GM21529 (cell line): ENCODE measurements at regions not wholly inside any gene's neighbourhood (a gene's known extent, or its start where the extent isn't known, plus 50 kb on each side); places are given as distances from the start of the nearest gene placed in this dataset.
"Not testable (repeated sequence)": the region's sequence is repeated elsewhere in the genome, so short reads cannot be mapped to it uniquely, and the experiment has no call there.

Source experiments
- ATAC-seq: cut with Tn5 transposase; IDR thresholded peaks from one replicate; pipeline ENCODE4 v1.9.1; 2021; ENCODE audit not compliant: unreplicated experiment

DNA sequence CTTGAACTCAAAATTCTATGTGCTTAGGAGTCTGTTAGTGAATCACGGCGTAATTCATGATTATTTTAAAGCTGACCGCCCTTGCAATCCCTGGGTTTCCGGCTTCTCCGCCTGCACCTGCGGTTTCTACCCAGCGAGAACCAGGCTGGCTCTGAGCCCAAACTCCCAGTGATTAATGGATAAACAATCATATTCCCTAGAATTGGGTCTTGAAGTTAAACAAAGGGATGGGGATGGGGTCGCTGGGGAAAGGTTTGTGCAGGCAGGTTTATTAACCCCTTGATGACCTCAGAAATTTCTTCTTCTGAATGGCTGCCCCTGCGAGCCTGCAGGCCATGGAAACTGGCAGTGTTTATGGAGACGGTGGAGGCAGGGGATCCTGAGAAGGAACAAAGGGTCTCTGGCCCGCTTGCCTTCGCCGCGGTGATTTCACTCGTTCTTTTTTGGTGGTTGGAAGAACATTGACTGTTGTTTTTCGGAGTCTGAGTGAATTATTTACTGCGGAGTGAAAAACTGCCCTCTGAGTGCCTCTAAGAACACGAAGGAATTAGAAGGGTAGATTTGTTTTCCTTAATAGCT is 1000.3 kb downstream of the BRD1 start:
- ATAC-seq = no peak

DNA sequence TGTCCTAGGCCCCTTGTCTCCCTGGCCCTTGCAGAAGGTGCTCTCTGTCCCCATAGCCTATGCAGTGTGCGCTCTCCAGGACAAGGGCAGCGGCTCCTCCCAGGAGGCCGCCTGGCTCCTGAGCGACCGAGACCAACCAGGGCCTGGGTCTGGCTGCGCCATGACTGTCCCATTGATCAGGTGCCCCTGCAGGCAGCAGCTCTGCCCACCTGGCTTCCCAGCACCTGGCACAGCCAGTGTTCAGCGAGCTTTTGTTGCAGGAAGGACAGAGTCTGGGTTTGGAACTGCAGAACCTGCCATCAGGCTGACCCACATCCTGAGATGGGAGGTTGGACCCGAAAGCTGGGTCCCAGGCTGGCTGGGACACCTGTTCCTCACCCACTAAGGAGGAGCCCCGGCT is 1001.1 kb downstream of the BRD1 start:
- no peak for ATAC-seq

DNA sequence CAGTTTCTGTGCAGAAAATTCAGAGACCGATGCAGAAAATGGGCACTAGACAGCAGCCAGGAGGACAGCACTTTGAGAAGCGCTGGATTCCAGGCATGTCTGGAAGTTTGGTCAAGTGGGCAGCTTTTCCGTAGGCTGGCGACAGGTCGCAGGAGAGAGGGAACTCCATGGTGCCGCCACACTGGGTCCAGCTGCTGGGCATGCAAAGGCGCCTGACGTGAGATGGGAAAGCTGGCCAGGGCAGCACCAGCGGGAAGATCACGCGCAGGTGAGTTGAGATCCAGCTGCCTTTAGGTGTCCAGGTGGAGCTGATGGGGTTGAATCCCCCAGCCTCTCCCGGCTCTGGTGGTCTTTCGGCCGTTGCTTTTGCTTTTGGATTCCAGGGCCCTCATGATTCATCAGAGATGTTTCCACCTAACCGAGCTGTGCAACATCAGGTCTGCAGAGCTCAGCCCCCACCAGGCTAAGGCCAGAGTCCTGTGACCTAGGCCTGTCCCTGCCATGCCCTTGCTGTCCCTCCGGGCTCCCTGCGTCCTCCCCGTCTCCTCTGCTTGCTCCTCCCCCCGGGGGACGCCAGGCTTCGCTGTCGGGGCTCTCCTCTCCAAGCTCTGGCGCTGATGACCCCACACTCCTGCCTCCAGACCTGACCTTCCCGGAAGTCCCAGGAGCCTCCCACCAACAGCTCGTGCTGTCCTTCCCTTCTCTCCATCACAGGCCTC is 1001.7 kb downstream of the BRD1 start:
- no peak for ATAC-seq

DNA sequence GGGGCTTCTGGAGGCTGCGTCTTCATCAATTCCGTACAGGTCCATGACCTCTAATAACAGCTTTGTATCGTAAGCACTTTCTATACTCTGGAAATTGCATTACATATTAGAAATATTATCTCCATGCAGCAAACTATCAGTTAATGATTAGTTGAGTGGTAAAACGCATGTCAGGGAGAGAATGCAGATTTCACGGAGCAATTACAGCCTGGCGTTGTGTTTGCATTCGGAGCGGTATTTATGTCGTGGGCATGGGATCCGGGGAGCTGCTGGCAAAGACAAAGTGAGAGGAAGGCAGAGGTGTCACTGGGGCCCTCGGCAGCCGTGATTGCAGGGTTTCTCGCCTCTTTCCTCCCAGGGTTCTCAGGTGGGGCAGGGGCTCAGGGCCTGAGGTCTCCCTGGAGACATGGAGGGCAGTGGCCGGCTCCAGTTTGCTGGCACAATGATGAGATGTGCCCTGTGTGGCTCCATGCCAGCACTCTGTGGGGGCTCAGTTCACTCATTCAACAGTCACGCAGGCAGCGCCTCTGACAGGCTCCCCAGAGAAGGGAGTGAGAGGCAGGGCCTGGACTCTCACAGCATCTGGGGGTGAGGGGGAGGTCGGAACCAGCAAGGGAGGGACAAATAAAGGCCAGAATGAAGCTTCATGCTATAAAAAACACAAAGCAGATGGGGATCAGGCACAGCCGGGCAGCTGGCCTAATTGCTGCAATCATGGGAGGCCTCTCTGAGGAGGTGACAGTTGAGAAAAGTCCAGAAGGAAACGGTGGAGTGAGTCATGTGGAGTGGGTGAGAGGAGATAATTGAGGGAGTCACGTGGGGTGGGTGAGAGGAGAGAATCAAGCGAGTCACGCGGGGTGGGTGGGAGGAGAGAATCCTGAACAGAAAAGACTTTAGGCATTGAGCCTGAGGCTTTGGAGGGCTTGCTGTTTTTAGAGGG is 1002.7 kb downstream of the BRD1 start:
- ATAC-seq = no peak

DNA sequence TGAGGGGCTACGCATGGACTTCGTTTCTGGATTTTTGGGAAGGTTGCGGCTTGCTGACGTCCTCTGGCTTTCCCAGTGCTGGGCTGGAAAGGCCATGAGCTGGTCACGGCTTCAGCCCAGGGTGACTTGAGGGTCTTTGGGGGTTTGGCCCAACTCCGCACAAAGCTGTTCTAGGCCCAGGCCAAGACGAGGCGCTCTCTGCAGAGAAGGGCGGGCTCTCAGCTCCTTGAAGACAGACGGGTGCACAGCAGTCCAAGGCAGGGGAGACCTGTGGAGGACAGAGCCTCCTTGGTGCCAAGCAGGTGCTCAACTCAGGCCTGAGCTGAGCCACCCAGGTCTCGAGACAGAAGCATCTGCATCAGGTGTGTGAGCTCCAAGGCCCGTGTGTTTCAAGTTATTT is 1003.7 kb downstream of the BRD1 start:
- ATAC-seq = no peak

DNA sequence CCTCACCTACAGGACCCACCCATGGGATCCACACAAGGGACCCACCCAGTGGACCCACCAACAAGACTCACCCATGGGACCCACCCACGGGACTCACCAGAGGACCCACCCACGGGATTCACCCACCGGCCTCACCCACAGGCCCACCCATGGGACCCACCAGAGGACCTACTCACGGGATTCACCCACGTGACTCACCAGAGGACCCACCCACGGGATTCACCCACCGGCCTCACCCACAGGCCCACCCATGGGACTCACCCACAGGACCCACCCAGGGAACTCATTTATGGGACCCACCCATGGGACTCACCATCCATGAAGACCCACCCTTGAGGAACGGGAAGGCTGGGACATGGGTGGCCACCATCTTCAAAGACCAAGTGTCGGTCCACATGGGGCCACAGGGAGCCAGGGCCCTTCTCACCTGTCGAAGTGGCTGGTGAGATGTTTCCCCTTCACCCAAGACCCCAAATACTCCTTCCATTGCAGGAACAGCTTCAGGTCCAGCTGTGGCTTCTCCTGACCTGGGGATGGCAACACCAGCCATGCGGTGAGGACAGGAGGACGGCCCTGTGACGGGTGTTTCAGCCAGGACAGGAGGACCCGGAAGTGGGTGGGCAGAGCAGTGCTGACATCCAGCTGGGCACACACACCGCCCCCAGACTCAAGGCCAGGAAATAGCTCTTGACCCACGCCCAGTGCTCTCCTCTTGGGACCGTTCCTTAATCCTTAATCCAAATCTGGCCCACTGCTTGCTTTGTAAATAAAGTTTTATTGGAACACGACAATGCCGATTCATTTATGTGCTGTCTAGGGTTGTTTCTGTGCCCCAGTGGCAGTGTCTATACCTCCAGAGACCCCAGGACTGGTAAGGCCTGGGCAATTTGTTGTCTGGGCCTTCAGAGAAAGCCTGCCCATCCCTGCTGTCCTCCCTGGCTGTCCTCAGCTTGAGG is 1005.1 kb downstream of the BRD1 start:
- no peak for ATAC-seq

DNA sequence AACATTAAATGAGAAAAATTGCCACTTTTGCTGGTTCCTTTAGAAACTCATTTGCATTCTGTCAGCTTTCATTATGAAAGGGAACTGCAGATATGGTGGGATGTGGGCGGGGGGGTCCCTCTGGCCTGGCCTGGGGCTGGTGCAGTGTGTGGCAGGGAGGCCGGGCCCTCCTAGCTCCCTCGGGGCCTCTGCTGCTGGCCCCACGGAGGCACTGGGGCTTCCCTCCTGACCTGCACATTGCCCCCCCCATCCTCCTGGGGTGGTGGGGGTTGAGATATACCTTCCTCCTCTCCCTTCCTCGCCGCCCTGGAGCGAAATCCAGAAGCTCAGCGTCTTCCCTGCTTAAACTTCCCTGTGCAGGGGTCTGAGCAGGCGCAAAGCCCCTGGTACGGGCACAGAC is 1005.9 kb downstream of the BRD1 start:
- no peak for ATAC-seq

DNA sequence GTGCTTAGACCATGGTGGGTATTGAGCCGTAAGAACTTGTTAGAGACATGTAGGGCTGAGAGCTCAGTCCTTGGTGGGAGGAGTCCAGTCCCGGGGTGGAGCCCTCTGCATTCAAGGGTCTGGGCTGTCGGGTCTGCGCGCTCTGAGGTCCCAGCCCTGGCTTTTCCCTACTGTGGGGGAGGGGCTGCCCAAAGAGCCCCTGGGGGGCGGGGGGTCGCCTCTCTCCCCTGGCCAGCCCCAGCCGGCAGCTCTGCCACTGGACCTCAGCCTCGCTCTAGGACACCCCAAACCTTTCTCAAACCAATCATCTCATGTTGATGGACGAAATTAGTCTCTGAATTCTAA is 1006.4 kb downstream of the BRD1 start:
- ATAC-seq = no peak

DNA sequence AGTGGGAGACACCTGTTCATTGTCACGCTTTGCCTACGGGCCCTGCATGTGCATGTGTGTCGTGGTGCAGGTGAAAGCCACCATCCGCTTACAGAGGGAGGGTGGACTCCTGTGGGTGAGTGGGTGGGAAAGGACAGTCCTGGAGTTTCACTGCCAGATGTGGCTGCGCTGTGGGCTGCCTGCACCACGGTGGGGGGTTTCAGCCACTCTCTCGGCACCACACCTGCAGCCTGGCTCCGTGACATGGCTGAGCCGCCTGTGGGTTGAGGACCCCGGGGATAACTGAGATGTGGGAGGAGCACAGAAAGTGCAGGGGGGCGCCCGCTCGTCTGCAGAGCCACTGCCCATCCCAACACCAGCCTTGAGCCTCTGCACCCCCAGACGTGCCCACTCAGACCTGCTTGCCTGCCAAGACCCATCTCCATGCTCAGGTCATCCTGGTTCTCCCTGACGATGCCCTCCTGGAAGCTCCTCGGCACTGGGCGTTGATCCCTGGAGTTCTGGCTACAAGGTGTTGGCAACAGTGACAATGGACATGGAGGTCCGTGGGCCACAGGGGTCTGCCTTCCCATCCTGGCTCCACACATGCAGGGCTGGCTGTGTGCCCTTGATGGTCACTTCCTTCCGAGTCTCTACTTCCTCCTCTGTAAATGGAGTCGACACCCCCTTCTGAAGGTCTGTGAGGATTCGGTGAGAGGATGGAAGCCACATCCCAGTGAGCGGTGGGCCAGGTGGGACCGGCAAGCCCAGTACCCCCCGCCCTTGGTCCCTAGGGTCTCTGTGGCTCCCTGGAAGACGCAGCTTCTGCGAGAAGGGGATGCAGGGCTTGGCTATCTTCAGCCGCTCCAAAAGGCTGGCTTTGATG is 1007.0 kb downstream of the BRD1 start:
- no peak for ATAC-seq

DNA sequence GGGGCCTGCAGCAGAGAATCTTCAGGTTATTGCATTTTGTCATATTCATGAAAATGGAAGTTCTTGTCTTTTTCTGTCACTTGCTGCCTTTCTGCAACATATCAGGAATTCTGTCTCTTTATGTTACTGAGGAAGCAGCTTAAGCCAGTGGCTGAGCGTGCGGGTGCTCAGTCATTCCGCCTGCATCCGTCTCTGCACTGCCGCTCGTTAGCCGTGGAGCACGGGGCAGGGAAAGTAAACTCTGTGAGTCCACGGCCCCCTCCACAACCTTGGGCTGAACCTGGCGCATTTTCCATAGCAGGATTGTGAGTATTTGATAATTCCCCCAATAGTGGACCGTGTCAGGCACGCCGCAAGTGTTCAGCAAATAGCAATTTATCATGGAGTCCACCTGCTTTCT is 1007.7 kb downstream of the BRD1 start:
- no peak for ATAC-seq

DNA sequence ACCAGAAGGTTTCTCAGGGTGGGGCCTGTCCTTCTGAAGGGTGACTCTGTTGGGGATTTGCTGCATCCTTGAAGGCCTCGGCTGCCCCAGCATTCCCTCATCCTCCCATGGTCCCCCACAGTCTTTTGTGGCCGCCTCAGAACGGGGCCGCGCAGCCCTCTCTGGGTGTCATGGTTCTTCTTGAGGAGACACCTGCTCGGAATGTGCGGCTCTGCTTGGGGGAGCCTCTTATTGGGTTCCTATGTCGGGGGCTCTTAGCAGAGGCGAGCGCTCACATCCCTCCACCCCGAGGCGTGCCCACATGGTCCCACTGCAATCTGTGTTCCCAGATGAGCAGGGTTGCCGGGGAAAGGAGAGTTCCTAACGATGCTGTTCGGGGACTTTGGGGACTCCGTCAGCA is 1008.4 kb downstream of the BRD1 start:
- no peak for ATAC-seq

DNA sequence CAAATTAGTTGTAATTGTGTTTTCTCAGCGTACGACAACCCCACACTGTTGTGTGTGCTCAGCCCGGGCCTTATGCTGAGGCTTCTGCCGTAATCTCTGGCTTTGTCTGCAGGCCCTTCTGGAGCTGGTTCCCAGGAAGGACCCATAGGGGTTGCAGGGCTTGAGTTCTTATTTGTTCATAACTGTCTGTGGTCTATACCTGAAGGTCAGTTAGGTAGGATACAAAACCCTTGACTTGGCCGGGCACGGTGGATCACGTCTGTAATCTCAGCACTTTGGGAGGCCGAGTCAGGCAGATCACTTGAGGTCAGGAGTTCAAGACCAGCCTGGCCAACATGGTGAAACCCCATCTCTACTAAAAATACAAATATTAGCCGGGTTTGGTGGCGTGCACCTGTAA is 1010.2 kb downstream of the BRD1 start:
- ATAC-seq = not testable (repeated sequence)

DNA sequence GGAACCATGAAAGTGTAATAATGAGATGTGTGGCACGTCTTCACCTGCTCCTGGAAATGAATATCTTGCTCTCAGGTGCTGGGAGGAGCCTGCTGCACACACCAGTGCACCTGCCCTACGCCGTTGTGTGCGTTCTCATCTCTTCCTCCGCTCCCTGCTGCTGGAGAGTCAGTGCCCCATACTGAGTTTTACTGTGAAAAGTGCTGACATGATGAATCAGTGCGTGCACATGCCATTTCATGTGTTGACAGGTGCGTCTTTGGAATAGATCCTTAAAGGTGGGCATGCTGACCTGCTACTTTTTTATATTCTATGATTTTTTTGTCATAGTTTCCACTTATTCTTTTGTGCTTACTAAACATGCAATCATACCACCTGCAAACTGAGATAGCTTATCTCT is 1015.8 kb downstream of the BRD1 start:
- no peak for ATAC-seq

DNA sequence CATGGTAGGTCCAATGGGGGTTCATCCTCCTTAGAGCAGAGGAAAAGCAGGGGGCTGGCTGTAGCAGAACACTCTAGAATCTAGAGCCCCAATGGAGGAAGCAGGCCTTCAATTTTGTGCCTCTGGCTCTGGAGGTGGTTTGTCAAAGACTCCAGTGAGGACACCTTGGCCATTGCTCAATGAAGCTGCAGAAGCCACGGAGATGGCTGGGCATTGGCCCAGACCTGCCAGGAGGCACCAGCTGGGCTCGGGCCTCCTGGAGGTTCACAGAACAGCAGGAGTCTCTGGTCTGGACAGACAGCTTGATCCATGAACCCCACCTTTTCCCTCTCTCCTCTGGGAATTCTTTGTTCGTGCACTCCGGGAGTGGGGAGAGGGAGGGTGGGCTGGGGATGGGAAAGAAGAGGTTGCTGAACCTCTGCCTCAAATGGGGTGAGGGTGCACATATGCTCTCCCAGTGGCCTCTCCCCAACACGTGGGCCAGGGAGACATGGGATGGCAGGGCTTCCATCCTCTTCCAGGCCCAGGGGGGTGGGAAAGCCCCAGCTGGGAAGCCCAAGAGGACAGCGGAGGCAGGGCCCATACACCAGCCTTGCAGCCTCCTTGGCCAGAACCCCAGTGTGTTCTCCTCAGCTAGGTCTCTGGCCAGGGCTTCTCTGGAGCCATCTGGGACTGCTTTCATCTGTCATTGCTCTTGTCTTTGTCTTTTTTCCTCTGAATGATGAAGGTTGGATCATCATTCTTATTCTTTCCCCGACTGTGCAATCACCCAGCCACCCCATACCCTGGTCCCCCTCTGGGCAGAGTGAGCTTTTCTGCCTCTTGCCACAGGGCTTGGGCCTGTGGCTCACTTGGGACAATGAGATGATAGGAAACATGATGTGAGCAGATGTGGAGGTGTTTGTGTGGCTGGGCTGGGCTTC is 1019.4 kb downstream of the BRD1 start:
- no peak for ATAC-seq

DNA sequence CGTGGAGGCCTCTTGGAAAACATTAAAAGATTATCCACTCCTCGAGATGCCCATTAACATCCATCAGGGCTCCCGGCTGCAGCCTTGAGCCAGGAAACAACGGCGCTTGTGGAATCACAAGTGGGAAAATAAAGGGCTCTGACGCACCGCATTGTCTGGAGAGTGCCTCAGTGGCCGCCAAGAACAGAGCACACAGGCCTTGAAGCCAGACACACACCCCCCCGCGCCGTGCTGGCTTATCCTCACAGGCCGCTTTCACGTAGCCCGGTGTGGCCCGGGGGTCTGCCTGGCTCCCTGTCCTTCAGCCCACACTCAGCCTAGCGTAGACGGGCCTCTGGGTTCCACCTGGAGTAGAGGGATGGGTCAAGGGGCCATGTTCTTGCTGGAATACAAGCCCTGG is 1020.5 kb downstream of the BRD1 start:
- ATAC-seq = no peak

DNA sequence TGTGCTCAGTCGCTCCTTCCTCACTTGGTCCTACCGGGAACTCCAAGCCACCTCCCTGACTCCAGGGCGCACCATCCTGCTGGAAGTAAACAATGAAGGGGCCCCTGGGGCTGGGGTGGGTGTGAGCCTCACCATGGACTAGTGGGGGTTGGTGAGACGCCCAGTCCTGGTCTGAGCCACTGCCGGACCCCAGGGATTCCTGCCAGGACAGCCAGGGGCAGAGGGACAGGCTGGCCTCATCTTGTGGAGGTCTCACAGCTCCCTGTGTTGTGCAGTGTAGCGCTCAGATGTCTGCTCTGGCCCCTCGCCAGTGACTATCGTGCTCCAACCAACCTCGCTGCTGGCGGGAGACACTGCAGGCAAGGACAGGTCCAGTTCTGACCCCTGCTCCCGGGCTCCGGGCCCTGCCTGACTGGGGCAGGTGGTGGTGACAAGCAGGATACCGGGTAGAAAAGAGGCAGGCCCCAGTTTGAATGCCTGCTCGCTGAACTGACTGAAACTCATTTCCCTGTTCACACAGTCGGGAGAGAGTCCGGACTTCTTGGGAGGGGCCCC is 1021.4 kb downstream of the BRD1 start:
- no peak for ATAC-seq

DNA sequence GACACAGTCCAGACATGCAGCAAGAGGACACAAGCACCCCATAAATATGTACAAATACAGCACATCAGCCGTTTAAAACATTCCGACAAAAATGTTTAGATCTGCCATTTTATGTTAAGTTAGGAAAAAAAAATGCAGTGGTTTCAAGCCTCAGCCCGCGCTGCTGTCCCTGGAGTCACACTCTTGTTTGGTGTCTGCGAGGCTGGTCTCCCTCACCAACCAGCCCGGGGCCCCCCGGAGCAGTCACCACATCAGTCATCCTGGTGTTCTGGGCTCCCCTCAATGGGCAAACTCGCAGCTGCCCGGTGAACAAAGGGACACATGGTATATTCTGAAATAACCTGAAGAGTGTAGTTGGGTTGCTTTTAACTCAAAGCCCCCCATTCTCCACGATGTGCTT is 1022.2 kb downstream of the BRD1 start:
- ATAC-seq = no peak

DNA sequence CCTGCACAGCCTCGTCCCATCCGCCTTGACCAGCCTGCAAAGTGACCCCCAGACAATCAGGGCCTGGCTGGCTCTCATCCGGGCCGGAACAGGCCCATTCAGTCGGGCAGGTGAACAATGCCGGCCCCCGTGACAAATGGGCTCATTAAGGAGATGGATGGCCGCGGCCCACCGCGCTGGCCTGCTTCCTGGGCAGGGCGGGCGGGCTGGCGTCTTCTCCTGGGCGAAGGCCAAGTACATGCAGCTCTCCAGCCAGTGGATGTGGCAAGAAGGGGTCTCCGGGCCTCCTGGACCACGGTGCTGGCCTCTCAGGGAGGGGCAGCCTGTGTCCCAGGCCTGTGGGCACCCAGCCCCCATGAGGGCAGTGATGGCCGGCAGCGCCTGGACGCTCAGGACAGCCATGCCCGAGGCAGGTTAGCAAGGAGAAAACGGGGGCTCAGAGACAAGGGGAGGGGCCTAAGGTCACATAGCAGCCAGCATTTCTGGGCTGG is 1022.8 kb downstream of the BRD1 start:
- ATAC-seq = no peak
